IPS-NIHi11 (cell line): ENCODE measurements at regions not wholly inside any gene's neighbourhood (a gene's known extent, or its start where the extent isn't known, plus 50 kb on each side); places are given as distances from the start of the nearest gene placed in this dataset.
"Not testable (repeated sequence)": the region's sequence is repeated elsewhere in the genome, so short reads cannot be mapped to it uniquely, and the experiment has no call there.

ENCODE experiments used
- DNase-seq: peaks from one replicate; pipeline ENCODE4 v3.0.0; 2012; ENCODE audit warnings: mixed read lengths, low spot score

DNA sequence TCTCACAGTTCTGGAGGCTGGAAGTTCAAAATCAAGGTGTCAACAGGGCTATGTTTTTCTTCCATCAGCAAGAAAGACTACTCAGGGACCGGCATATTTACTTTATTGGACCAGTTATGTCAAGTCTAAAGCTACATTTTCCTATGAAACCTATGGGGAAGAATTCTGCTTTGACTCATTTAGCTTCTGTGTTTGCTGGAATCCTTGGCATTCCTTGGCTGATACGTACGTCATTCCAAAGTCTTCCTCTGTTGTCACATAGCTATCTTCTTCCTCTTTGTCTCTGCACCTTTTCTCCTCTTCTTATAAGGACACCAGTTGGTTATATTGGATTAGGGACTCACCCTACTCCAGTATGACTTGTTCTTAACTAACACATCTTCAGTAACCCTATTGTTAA is 137.4 kb upstream of the FBXO11 start:
- DNase-seq: no peak

- no peak for DNase-seq
These were observed 139.3 kb upstream of the FBXO11 start for GRCh38 chr2:48045613-48046012.

DNA sequence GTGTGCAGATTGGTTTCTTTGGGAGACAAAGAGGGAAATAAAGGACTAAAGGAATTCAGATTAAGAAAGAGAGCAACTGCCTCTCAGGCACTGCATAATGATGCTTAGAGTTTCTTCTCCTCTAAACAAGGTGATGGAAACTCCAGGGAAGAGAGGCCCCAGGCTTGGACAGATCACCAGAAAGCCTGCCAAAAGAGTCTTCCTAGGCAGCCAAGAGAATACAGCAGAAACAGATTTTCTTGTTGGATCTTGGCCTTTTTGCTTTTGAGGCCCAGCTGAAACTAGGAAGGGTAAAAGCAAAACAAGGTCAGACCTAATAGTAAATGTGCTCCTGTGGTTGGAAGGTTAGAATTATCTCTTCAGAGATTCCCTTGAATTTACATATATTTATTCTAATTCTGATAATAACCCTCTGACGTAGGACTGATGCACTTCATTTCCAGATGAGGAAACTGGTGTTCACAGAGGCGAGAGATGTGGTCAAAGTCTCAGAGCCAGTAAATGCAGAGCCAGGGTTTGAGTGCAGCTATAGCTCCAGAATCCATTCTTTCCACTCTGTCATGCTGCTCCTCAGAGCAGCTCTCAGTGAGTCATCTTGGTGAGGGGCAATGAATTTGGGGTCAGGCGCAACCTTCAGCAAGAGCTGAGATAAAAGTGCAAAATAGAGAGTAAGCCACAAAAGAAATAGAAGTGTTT is 142.3 kb upstream of the FBXO11 start:
- no peak for DNase-seq

DNA sequence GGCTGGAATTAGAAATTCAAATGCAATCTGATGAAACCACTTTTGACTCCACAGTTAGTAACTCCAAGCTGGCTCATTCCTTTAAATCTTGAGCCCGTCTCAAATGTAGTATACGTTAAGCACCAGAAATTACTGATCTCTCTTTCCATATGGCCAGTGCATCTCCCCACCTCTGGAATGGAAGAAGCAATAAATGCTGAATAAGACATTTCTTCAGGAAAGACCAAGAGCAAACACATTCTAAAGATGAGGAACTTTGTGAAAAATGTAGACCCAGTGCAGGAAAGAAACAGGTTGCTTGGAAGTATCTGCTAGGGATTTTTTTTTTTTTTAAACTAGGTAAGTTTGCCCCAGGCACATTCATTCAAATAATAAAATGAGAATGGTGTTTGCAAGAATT is 143.1 kb upstream of the FBXO11 start:
- DNase-seq: no peak

GRCh38 chr2:48050711-48051110 is 144.4 kb upstream of the FBXO11 start:
- DNase-seq: no peak

DNA sequence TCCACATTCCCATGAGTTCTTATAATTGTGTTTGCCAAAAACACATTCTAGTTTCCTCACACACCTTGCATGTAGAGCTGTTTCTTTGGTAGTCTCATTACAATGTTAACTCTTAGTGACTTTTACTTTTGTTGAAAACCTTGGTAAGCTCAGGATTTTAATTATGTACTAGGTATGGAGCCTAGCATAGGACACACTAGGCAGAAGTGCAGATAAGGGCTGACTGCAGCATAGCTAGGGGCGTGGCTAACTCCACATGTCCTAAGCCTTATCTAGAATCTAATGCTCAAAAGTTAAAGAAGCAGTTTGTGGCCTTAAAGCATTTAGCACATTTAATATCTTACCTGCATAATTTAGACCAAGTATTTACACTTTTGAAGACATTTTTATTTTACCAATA is 153.7 kb upstream of the FBXO11 start:
- DNase-seq: no peak

- not testable (repeated sequence) for DNase-seq
These were observed 155.4 kb upstream of the FBXO11 start for GRCh38 chr2:48061656-48062055.

DNA sequence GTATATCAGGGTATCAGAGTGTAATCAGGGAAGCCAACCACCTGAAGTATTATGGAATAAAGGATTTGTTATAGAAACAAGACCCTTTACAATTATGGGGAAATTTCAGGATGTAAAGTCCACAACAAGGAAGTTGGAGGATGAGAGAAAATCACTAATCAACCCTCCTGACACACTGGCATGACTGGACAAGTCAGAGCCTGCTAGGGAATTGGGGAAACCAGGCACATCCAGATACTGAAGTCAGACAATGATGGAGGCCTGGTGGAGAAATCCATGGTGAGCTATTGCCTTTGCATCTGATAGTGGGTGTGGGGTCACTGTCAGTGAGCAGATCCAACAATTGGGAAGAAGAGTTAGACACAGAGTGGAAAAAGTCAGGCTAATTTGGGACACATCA is 158.8 kb upstream of the FBXO11 start:
- no peak for DNase-seq

DNA sequence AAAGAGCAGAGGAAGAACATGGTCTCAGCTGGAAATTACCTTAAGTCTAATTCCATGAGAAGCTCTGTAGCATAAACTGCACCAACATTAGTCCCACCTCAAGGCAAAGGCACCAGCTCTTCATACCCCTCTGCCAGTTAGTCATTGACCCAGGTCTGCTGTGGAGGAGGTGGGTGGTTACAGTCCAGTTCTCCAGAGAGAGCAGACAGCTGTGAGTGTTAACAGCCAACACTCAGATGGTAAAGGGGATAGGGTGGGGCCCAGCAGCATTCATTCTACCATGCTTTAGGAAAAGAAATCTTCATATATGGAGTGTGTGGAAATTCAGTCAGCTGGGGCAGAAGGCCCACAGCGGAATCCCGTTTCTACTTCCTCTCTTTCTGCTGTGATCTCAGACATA is 159.7 kb upstream of the FBXO11 start:
- no peak for DNase-seq

GRCh38 chr2:48069769-48070168 is 163.5 kb upstream of the FBXO11 start:
- no peak for DNase-seq

- DNase-seq: no peak
These were observed 164.1 kb upstream of the FBXO11 start for GRCh38 chr2:48070415-48070814.

DNA sequence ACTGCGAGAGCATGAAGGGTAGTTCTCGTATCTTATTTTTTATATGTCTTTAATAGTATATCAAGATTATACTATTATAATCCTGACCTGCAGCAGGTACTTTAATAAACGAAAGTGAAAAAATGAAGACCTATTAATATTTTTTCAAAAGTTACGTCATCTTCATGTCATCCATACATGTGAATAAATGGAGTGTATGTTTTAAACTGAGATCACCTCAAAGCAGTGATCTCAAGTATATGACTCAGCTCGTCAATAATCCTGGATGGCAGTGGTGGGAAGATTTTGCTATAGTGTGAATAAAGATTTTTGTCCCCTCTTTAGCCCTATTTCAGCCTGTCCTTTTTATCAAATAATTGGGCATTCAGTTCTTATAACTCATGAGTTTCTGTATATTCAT is 166.3 kb upstream of the FBXO11 start:
- no peak for DNase-seq

GRCh38 chr2:48075631-48076030 is 169.3 kb upstream of the FBXO11 start:
- DNase-seq: no peak

DNA sequence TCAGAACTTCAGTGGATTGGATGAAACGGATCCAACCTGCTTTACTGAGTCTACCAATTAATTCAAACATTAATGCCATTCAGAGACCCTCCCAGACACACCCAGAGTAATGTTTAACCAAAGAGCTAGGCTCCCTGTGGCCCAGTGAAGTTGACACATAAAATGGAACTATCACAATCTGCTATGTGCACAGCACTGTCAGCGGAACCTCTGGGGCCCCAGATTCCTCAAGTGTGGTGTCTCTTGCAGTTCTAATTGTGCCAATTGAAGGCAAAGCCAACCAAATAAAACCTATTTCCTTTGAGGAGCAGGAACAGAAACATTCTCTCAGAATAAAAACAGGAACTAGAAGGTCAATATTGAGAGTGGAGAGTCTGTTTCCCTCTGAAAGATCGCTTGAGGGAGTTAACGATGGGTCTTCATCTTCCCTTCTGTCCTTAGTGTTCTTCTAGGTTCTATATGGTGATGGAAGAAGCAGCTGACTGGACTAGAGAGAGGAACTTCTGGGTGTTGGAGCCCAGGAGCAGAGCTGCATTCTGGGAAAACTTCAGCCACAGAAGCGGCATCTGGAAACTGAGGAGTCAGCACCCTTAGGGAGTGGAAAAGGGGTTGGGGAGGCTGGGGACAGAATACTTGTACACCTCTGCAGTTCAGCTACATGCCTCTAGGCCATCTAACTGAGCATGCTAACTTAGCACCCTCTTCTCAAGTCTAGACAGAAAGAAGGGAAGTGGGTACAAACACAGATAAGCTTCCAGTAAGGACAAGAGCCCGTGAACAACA is 174.4 kb upstream of the FBXO11 start:
- DNase-seq: no peak

DNA sequence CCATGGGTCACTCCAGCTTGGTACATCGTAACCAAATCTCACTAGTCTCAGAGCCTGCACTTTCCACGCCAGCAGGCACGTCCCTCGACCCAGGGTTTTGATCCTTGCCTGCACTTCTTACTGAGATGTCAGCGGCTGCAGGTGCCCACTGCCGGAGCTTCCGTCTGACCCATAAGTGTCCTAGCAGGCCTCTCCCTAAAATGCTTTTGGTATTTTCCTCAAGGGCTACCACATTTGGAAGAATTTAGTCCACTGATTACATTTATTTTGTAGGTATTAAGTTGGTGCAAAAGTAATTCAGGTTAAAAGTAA is 175.0 kb upstream of the FBXO11 start:
- no peak for DNase-seq

DNA sequence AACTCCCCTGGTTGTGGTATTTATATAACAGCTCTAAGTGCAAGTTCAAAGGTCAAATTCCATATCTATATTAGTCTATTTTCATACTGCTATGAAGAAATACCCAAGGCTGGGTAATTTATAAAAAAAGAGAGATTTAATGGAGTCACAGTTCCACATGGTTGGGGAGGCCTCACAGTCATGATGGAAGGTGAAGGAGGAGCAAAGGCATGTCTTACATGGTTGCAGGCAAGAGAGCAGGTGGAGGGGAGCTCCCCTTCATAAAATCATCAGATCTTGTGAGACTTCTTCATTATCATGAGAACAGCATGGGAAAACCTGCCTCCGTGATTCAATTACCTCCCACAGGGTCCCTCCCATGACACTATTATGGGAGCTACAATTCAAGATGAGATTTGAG is 179.6 kb upstream of the FBXO11 start:
- DNase-seq: no peak

DNA sequence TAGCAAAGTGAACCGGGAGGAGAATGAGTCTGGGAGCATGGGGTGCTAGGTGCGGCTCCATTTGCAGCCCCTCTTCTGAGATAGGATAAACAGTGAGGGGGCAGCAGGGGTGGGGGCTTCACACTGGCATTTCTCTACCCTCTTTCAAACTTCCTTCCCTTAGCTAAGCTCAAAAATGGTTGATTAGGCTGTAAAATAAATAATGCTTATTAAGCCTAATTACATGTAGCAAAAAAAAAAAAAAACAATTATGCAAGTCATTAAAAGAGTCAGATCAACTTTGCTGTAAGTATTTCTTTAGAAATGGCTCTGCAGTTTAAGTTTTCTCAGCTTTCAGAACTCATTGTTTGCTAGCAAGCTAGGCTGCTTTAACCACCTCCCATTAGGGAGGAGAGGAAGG is 182.7 kb upstream of the FBXO11 start:
- DNase-seq: no peak

- DNase-seq: no peak
These were observed 183.3 kb upstream of the FBXO11 start for GRCh38 chr2:48089644-48090043.

DNA sequence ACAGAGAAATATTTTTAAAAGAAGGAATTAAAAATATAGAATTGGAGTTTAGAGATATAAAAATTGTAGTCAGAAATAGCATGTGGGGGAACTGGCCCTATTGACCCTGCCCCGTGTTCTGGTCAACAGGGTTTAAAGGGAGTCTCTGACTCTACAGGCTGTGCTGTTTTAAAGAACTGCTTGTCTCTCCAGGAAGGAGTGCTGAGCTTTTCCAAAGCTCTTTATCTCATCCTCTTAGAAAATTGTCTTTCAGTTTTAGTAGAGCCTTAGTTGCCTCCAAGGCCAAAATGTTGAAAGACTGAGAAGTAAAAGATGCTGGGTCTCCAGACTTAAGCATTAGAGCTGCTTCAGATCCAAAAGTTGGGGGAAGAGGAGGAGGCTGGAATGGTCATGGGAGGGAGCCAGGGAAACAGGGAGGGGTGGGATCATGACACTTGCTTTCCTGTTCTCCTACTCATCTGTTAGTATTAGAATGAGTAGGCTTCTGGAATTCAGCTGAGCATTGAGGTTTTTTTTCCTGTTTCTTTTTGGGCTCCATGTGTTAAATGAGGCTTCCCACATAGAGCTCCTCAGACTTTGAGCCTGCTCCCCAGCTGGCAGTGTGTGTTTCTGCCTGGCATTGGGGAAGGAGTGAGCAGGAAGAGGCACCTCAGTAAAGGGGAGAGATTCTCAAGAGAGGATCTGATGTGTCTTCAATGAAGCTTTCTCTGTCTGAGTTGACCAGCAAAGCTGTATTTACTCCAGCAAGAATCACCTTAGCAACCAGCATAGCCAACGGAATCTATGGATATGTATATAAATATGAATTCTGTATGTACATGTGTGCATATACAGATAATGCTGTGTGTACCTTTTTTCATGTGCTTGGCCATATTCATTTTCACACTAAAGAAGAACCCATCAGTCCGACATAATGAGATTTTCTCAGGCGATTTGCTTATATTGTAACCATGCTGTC is 186.8 kb upstream of the FBXO11 start:
- no peak for DNase-seq

DNA sequence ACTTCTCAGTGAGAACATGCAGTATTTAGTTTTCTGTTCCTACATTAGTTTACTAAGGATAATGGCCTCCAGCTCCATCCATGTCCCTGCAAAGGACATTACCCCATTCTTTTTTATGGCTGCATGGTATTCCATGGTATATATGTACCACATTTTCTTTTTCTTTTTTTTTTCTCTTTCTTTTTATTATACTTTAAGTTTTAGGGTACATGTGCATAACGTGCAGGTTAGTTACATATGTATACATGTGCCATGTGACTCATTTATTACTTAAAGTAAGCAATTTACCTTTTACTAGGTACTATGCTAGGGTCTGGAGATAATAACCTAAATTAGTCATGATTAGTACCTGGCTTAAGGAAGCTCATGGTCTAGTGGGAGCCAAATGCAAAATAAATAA is 190.5 kb upstream of the FBXO11 start:
- DNase-seq: not testable (repeated sequence)

DNA sequence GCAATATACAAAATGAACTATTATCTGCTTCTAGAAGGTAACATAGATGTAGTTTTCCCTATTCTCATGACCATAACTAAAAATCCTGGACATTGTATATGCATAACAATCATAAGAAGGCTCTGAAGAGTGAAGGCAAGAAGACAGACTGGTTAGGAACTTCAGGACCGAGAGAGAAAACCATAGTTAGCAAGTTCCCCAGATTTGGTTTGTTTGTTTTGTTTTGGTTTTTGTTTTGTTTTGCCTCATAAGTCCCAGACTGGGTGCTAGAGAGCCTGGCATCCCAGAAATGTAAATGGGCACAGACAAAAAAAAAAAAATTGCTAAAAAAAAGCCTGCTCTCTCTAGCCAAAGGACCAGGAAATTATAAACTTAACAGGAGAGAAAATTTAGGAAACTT is 192.2 kb upstream of the FBXO11 start:
- DNase-seq: no peak

DNA sequence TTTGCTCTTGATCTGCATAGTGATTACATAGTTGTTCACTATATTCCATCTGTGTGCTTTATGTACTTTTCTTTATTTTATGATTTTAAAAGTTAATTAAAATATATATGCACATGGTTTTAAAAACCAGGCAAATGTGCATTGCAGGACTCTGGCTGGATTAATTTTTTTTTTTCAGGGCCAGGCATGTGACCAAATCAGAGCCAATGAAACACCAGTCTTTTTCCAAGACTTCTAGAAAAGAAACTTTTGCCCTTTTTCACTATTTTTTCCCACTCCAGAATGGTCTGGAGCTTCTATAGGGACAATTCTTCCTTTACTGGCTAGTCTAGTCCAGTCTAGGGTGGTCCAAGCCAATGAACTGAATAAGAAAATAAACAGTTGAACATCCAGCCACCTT is 198.1 kb upstream of the FBXO11 start:
- no peak for DNase-seq

GRCh38 chr2:48105848-48106247 is 199.6 kb upstream of the FBXO11 start:
- DNase-seq: no peak
